ENCODE measurements at regions not wholly inside any gene's neighbourhood (a gene's known extent, or its start where the extent isn't known, plus 50 kb on each side); places are given as distances from the start of the nearest gene placed in this dataset.
"Not testable (repeated sequence)": the region's sequence is repeated elsewhere in the genome, so short reads cannot be mapped to it uniquely, and the experiment has no call there.

- DNase-seq (ENCODE audit: low read depth, low spot score), result no peak
Measured at GRCh38 chr2:58634653-58635370, 393.7 kb upstream of the FANCL start.

- no peak for DNase-seq (ENCODE audit: low read depth, low spot score)
Measured at GRCh38 chr2:58633613-58634365, 392.7 kb upstream of the FANCL start.

GRCh38 chr2:58631986-58632385 is 390.9 kb upstream of the FANCL start:
- DNase-seq (ENCODE audit: low read depth, low spot score), result no peak

GRCh38 chr2:58629545-58630119 is 388.5 kb upstream of the FANCL start:
- no peak for DNase-seq (ENCODE audit: low read depth, low spot score)

- DNase-seq (ENCODE audit: low read depth, low spot score), result no peak
Measured at GRCh38 chr2:58620896-58621295, 379.8 kb upstream of the FANCL start.

- no peak for DNase-seq (ENCODE audit: low read depth, low spot score)
Measured at GRCh38 chr2:58620093-58620492, 379.0 kb upstream of the FANCL start.

- no peak for DNase-seq (ENCODE audit: low read depth, low spot score)
Measured at GRCh38 chr2:58616961-58617360, 375.8 kb upstream of the FANCL start.

GRCh38 chr2:58614219-58614618 is 373.1 kb upstream of the FANCL start:
- DNase-seq (ENCODE audit: low read depth, low spot score), result no peak

- DNase-seq (ENCODE audit: low read depth, low spot score), result no peak
Measured at GRCh38 chr2:58612973-58613372, 371.8 kb upstream of the FANCL start.

GRCh38 chr2:58609326-58609725 is 368.2 kb upstream of the FANCL start:
- DNase-seq (ENCODE audit: low read depth, low spot score), result no peak

GRCh38 chr2:58608146-58608545 is 367.0 kb upstream of the FANCL start:
- DNase-seq (ENCODE audit: low read depth, low spot score), result no peak

- DNase-seq (ENCODE audit: low read depth, low spot score), result no peak
Measured at GRCh38 chr2:58607448-58607847, 366.3 kb upstream of the FANCL start.

GRCh38 chr2:58606799-58607198 is 365.7 kb upstream of the FANCL start:
- DNase-seq (ENCODE audit: low read depth, low spot score), result no peak

- no peak for DNase-seq (ENCODE audit: low read depth, low spot score)
Measured at GRCh38 chr2:58604096-58604495, 363.0 kb upstream of the FANCL start.

GRCh38 chr2:58601017-58601416 is 359.9 kb upstream of the FANCL start:
- no peak for DNase-seq (ENCODE audit: low read depth, low spot score)

GRCh38 chr2:58598171-58598570 is 357.0 kb upstream of the FANCL start:
- DNase-seq (ENCODE audit: low read depth, low spot score), result no peak

- no peak for DNase-seq (ENCODE audit: low read depth, low spot score)
Measured at GRCh38 chr2:58595714-58596113, 354.6 kb upstream of the FANCL start.

GRCh38 chr2:58594762-58595161 is 353.6 kb upstream of the FANCL start:
- DNase-seq (ENCODE audit: low read depth, low spot score), result no peak

GRCh38 chr2:58594175-58594574 is 353.1 kb upstream of the FANCL start:
- no peak for DNase-seq (ENCODE audit: low read depth, low spot score)

GRCh38 chr2:58586178-58586577 is 345.1 kb upstream of the FANCL start:
- DNase-seq (ENCODE audit: low read depth, low spot score), result not testable (repeated sequence)

GRCh38 chr2:58585233-58585632 is 344.1 kb upstream of the FANCL start:
- DNase-seq (ENCODE audit: low read depth, low spot score), result no peak

- no peak for DNase-seq (ENCODE audit: low read depth, low spot score)
Measured at GRCh38 chr2:58584606-58585118, 343.5 kb upstream of the FANCL start.

- DNase-seq (ENCODE audit: low read depth, low spot score), result no peak
Measured at GRCh38 chr2:58578276-58578675, 337.2 kb upstream of the FANCL start.
